ENCODE measurements at regions not wholly inside any gene's neighbourhood (a gene's known extent, or its start where the extent isn't known, plus 50 kb on each side); places are given as distances from the start of the nearest gene placed in this dataset.

- no peak for TF ChIP-seq CTCF (IDR thresholded peaks at IDR 0.05)
Observed at GRCh38 chr16:5977329-5977728, 879.7 kb upstream of the EEF2KMT start.

DNA sequence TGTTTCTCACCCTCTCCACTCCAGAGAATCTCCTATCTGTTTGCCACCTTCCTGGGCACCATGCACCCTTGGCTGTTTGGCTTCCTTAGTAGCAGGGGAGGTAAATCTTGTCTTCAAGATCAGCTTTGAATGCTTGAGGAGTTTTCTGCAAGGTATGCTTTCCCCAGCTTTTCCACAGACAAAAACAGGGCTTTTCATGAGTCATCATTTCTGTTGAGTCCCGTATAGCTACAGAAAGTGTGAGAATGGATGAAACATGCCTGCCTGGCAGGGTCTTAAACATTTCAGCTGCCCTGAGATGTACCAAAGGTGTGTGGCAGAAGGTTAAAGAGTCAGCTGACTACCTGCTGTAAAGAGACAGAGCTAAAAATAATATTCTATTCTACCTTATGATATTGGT, 875.2 kb upstream of the EEF2KMT start:
- no peak for TF ChIP-seq CTCF (IDR thresholded peaks at IDR 0.05)
- DNase-seq (ENCODE audit: low spot score) = no peak
- Histone ChIP-seq H3K4me1 (no peaks in the 10 kb centered on the region), H3K27ac (no peak overlapping the region), H3K4me3 (no peak overlapping the region), H3K36me3 (no peaks in the 10 kb centered on the region), H3K27me3 (no peaks in the 10 kb centered on the region), H3K9me3 (no peaks in the 10 kb centered on the region)

More at GRCh38 chr16:5977329-5977728, 879.7 kb upstream of the EEF2KMT start:
- H3K36me3 ChIP-seq = no peaks in the 10 kb centered on the region
- H3K9me3 ChIP-seq = no peaks in the 10 kb centered on the region
- no peaks in the 10 kb centered on the region for H3K4me1 ChIP-seq
- H3K27me3 ChIP-seq = no peaks in the 10 kb centered on the region
- no peak overlapping the region for H3K27ac ChIP-seq
- no peak for DNase-seq (ENCODE audit: low spot score)
- H3K4me3 ChIP-seq = no peak overlapping the region

DNA sequence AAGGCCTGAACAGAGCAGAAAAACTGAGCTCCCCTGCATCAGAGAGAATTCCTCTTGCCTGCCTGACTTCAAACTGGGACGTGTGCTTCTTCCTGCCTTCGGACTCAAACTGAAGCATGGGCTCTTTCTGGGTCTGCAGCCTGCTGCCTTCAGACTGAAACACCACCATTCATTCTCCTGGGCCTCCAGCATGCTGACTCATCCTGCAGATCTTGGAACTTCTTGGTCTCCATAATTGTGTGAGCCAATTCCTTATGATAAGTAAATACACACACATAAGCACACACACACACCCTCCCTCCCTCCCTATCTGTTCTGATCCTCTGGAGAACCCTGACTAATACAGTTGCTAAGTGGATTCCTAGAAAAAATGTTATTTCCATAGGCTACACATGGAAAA, 874.3 kb upstream of the EEF2KMT start:
- H3K4me3 ChIP-seq = no peak overlapping the region

DNA sequence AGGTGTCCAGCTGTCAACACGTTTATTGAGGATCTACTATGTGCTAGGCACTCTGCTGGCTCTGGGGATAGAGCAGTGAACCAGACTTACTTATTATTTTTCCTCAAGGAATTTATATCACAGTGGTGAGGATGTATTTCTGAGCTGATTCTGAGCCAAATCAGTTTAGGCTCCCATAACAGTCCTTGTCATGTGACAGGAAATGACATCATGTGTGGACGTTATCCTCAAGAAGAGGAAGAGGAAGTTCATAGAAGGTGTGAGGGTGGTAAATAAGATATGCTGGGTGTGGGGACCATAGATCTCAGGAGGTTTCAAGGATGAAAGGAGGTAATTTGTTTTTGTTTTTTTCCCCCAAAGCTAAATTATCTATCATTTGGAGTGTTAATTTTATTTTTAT, 873.5 kb upstream of the EEF2KMT start:
- no peaks in the 10 kb centered on the region for H3K9me3 ChIP-seq
- H3K4me1 ChIP-seq = no peaks in the 10 kb centered on the region
- no peak for DNase-seq (ENCODE audit: low spot score)
- no peak for TF ChIP-seq CTCF (IDR thresholded peaks at IDR 0.05)
- no peaks in the 10 kb centered on the region for H3K27me3 ChIP-seq
- no peaks in the 10 kb centered on the region for H3K36me3 ChIP-seq
- no peak overlapping the region for H3K27ac ChIP-seq
- H3K4me3 ChIP-seq = no peak overlapping the region

More for the DNA sequence above, 874.3 kb upstream of the EEF2KMT start:
- no peak for TF ChIP-seq CTCF (IDR thresholded peaks at IDR 0.05)
- Histone ChIP-seq H3K9me3 (no peaks in the 10 kb centered on the region), H3K36me3 (no peaks in the 10 kb centered on the region), H3K27ac (no peak overlapping the region), H3K4me1 (no peaks in the 10 kb centered on the region), H3K27me3 (no peaks in the 10 kb centered on the region)
- no peak for DNase-seq (ENCODE audit: low spot score)

GRCh38 chr16:5966004-5966403, 868.4 kb upstream of the EEF2KMT start:
- H3K4me3 ChIP-seq = no peak overlapping the region
- no peak overlapping the region for H3K27ac ChIP-seq
- H3K9me3 ChIP-seq = no peaks in the 10 kb centered on the region
- TF ChIP-seq CTCF (IDR thresholded peaks at IDR 0.05) = no peak
- no peaks in the 10 kb centered on the region for H3K4me1 ChIP-seq
- no peak for DNase-seq (ENCODE audit: low spot score)
- no peaks in the 10 kb centered on the region for H3K36me3 ChIP-seq
- H3K27me3 ChIP-seq = no peaks in the 10 kb centered on the region

- no peaks in the 10 kb centered on the region for H3K4me1 ChIP-seq
- no peak for DNase-seq (ENCODE audit: low spot score)
- no peak for TF ChIP-seq CTCF (IDR thresholded peaks at IDR 0.05)
- H3K4me3 ChIP-seq = no peak overlapping the region
- no peaks in the 10 kb centered on the region for H3K27me3 ChIP-seq
- H3K36me3 ChIP-seq = no peaks in the 10 kb centered on the region
- H3K27ac ChIP-seq = no peak overlapping the region
- no peaks in the 10 kb centered on the region for H3K9me3 ChIP-seq
Observed at GRCh38 chr16:5965321-5965720, 867.7 kb upstream of the EEF2KMT start.

All from right atrium auricular region (tissue), 2 donors.